Activated CD8-positive, alpha-beta memory T cell treated with anti-CD3 and anti-CD28 coated beads, Interleukin-2, amount 50 U/mL, for 4 hours (primary cell): ENCODE measurements at regions not wholly inside any gene's neighbourhood (a gene's known extent, or its start where the extent isn't known, plus 50 kb on each side); places are given as distances from the start of the nearest gene placed in this dataset.

Experiments used
- DNase-seq: peaks from one replicate; pipeline ENCODE4 v3.0.0-alpha.2; 2020

- no peak for DNase-seq
Observed at GRCh38 chr2:121123268-121123667, 161.7 kb downstream of the TFCP2L1 start.

DNA sequence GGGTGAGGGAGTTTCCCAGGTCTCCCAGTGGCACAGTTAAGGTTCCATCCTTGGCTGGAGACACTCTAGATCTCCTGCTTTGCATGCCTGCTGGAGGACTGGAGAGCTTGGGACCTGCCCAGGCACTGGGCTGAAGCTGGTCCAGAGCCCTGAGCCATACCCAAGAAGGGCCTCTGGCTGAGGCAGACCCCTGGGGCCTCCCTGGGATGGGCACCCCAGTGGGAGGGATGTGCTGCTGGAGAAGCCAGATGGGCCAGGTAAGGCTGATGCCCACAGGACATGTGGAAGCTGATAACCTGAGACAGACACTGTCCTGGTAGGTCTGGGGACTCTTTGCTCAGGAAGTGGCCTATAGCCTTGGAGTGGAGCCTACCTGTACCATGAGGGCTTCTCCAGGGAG lies 160.7 kb downstream of the TFCP2L1 start:
- DNase-seq: no peak

GRCh38 chr2:121125350-121125749 lies 159.7 kb downstream of the TFCP2L1 start:
- DNase-seq: no peak

GRCh38 chr2:121128741-121129659 lies 156.0 kb downstream of the TFCP2L1 start:
- DNase-seq: no peak

- no peak for DNase-seq
Observed at GRCh38 chr2:121129692-121130091, 155.3 kb downstream of the TFCP2L1 start.

GRCh38 chr2:121130301-121130850 lies 154.6 kb downstream of the TFCP2L1 start:
- DNase-seq: no peak

- DNase-seq: no peak
Observed at GRCh38 chr2:121131375-121131774, 153.6 kb downstream of the TFCP2L1 start.

DNA sequence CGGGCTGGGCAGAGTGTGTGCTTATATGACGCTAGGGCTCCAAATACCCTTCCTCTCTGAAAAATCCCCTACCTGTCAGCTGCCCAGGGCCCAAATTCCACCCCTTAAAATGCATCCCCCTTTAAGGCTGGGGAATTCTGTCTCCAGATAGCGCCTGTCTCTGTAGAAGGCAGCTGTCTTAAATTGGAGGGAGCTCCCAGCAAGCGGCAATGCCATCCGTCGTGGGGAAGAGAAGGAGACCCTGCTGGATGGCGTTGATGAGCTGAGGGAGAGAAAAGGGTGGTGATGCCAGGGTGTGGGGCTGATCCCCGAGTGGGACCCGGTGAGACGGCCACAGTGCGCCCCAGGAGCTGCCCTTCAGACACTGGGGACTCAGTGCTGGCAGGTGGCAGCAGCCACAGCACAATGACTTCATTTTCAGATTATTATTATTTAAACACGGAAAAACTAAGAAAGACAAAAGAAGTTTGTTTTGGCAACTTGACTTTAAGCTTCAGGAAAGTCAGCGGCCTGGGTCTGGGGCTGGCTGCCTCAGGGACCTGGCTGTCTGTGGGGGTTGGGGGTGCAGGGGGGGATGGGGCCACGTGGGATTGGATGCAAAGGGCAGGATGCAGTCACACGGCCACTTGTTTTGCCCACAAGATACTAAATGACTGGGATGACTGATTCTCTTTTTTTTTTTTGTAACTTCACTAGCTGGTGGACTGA lies 152.8 kb downstream of the TFCP2L1 start:
- DNase-seq: no peak

GRCh38 chr2:121132762-121133107 lies 152.3 kb downstream of the TFCP2L1 start:
- no peak for DNase-seq

DNA sequence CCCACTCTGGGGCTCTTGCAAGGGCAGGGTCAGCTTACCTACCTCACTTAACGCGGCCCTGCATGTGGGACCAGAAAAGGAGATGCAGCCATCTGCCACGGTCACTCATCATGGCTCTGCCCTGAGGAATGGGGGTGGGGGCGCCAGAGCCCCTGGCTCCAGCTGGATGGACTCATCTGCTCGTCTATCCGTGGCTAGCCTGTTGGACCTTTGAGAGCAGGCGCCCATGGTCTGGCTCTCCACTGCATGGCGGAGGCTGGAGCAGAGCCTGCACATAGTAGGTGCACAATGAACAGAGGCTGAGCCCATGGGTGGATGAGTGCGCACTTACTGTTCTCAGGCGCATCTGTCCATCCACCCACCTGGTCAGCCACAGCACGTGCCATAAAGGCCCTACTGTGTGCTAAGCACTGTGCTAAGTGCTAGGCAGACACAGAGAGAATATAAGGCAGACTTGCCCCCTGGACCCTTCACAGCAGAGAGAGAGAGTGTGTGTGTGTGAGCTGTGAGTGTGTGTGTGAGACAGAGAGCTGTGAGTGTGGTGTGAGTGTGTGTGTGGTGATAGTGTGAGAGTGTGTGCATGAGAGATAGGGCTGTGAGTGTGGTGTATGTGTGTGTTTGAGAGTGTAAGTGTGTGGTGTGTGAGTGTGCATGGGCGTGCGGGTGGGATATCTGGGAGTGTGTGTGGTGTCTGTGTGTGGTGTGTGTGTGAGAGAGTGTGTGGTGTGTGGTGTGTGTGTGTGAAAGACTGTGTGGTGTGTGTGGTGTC lies 151.3 kb downstream of the TFCP2L1 start:
- no peak for DNase-seq

GRCh38 chr2:121134728-121135127 lies 150.3 kb downstream of the TFCP2L1 start:
- DNase-seq: no peak

- no peak for DNase-seq
Observed at GRCh38 chr2:121135168-121135853, 149.7 kb downstream of the TFCP2L1 start.

DNA sequence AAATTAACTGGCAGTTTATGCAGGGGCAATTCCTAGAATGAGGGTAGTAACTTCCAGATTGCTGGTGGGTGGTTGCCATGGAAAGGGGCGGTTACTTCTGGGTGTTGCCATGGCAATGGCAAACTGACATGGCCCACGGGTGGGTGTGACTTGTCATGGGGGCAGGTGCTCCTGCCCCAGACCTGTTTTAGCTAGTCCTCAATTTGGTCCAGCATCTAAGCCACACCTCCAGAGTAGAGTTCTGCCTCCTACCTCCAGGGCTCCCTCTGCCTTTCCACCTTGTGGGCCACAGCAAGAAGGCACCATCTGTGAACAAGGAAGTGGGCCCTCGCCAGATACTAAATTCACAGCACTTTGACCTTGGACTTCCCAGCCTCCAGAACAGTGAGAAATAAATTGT lies 148.7 kb downstream of the TFCP2L1 start:
- DNase-seq: no peak

GRCh38 chr2:121137571-121137970 lies 147.4 kb downstream of the TFCP2L1 start:
- no peak for DNase-seq

GRCh38 chr2:121140734-121141133 lies 144.3 kb downstream of the TFCP2L1 start:
- DNase-seq: no peak

- no peak for DNase-seq
Observed at GRCh38 chr2:121142452-121142851, 142.6 kb downstream of the TFCP2L1 start.

- no peak for DNase-seq
Observed at GRCh38 chr2:121144111-121144510, 140.9 kb downstream of the TFCP2L1 start.

GRCh38 chr2:121146630-121147029 lies 138.4 kb downstream of the TFCP2L1 start:
- DNase-seq: no peak

GRCh38 chr2:121147766-121148165 lies 137.2 kb downstream of the TFCP2L1 start:
- no peak for DNase-seq

- DNase-seq: no peak
Observed at GRCh38 chr2:121148481-121148880, 136.5 kb downstream of the TFCP2L1 start.

DNA sequence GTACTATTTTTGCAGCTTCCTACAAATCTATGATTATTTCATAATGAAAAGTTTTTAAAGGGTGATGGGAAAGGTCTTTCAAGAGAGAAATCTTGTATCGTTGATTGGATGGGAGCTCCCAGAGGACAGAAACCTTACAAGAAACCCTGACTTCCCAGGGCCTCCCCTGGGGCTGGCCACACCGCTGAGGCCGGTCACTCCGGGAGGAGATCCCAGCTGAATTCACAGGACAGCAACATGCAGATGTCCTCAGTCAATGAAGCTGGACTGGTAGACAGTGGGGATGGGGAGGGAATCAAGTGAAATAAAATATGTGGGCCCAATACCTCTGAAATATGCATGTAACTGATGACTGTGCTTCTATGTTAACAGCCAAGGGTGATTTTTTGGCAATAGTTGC lies 135.6 kb downstream of the TFCP2L1 start:
- DNase-seq: no peak

DNA sequence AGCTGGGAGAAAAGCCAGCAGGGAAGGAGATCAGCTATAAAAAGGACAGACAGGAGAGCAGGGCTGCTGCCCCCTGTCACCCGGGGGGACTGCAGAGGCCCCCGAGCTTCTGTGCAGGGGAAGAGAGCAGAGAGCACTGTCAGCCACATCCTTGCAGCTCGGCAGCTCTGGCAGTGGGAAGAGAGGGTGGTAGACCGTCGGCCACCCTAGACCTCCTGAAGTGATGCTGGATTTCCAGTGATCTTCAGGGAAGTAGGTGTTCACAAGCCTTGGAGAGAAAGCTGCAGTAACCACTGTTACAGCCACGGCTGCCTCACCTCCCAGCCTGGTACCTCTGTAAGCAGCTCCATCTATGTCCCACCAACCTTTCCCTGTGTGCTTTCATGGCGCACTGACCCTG lies 134.9 kb downstream of the TFCP2L1 start:
- no peak for DNase-seq

GRCh38 chr2:121150713-121151112 lies 134.3 kb downstream of the TFCP2L1 start:
- no peak for DNase-seq
